ENCODE measurements at regions not wholly inside any gene's neighbourhood (a gene's known extent, or its start where the extent isn't known, plus 50 kb on each side); places are given as distances from the start of the nearest gene placed in this dataset.

DNA sequence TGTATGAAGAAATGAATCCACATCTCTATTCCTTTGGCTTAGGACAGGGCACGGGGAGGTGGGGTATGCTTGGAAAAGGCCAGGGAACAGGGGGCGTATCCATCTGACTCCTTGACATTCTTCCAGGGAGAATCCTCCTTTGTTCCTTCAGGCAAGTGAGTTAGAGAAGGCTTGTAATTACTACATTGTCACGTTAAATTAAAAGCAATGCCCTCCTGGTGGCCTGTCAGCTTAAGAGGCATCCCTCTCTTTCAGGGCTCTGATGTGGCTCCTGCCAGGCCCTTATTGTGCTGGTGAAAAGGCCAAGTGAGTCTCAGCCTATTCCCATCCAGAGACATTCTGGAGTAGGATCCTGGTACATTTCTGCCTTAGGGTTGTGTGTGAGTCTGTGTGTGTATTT is 128.3 kb downstream of the FOXA2 start:
- H3K27me3 ChIP-seq (ENCODE audit: insufficient read depth, low read length): peaks cover 20% of the 10 kb centered on the region
- H3K79me2 ChIP-seq (ENCODE audit: insufficient read depth, low read length): no peaks in the 10 kb centered on the region
- no peak overlapping the region for H2AK5ac ChIP-seq (ENCODE audit: insufficient read length, low read length)
- no peak overlapping the region for H3K23ac ChIP-seq (ENCODE audit: insufficient read length, low read depth, low read length)
- Mint-ChIP-seq H3K9me3 (no peaks in the 10 kb centered on the region; a peak in 1 of 5 replicates), H3K27me3 (ENCODE audit: low read depth) (peaks cover 98% of the 10 kb centered on the region), H3K4me1 (peaks cover 15 to 22% of the 10 kb centered on the region in 2 experiments), H3K4me3 (no peak overlapping the region), H3K27ac (no peak overlapping the region), H3K36me3 (ENCODE audit: insufficient read depth in 1 of 3, low read depth in 3 of 3) (no peaks in the 10 kb centered on the region)
- no peaks in the 10 kb centered on the region for H4K20me1 ChIP-seq (ENCODE audit: control insufficient read depth, insufficient read depth, insufficient read length)
- no peak overlapping the region for H3K4ac ChIP-seq (ENCODE audit: low read depth, low read length)
- H3K79me1 ChIP-seq (ENCODE audit: insufficient read depth, low read depth, low read length, poor library complexity, severe bottlenecking): no peaks in the 10 kb centered on the region
- no peak overlapping the region for H3K14ac ChIP-seq (ENCODE audit: insufficient read depth, low read length)
- no peaks in the 10 kb centered on the region for H3K23me2 ChIP-seq (ENCODE audit: insufficient read length, low read depth, low read length, poor library complexity, severe bottlenecking)
- peak; percentile 69 for DNase-seq
- no peak overlapping the region for H3K4me2 ChIP-seq (ENCODE audit: insufficient read depth, insufficient read length, low read length)
- no peak overlapping the region for H2BK12ac ChIP-seq (ENCODE audit: insufficient read length, low read depth, low read length)
- no peak overlapping the region for H4K8ac ChIP-seq (replicated peaks; ENCODE audit: insufficient read length, low read depth, low read length)
- TF ChIP-seq, protein P1, sequence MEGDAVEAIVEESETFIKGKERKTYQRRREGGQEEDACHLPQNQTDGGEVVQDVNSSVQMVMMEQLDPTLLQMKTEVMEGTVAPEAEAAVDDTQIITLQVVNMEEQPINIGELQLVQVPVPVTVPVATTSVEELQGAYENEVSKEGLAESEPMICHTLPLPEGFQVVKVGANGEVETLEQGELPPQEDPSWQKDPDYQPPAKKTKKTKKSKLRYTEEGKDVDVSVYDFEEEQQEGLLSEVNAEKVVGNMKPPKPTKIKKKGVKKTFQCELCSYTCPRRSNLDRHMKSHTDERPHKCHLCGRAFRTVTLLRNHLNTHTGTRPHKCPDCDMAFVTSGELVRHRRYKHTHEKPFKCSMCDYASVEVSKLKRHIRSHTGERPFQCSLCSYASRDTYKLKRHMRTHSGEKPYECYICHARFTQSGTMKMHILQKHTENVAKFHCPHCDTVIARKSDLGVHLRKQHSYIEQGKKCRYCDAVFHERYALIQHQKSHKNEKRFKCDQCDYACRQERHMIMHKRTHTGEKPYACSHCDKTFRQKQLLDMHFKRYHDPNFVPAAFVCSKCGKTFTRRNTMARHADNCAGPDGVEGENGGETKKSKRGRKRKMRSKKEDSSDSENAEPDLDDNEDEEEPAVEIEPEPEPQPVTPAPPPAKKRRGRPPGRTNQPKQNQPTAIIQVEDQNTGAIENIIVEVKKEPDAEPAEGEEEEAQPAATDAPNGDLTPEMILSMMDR (conservative IDR thresholded peaks at IDR 0.05): no peak
- no peak overlapping the region for H3K9ac ChIP-seq (ENCODE audit: extremely low read depth, insufficient read length, low read length)
- no peak overlapping the region for H2BK20ac ChIP-seq (ENCODE audit: low read depth, low read length, poor library complexity, severe bottlenecking)
- H2BK120ac ChIP-seq (ENCODE audit: low read depth, low read length, poor library complexity, severe bottlenecking): no peak overlapping the region
- H3T11ph ChIP-seq (ENCODE audit: low read length): no peak overlapping the region
- H4K5ac ChIP-seq (ENCODE audit: insufficient read length, low read depth, low read length): no peak overlapping the region
- no CpG with 5 or more reads among the region's 3 CpGs for WGBS (ENCODE audit: extremely low coverage, insufficient read length, low lambda C conversion rate)
- H3K4me1 ChIP-seq (ENCODE audit: insufficient read depth, low read length): peaks cover 2% of the 10 kb centered on the region; the same call in 1 of the 2 replicates
- H3K27ac ChIP-seq (ENCODE audit: insufficient read length, low read depth, low read length): no peak overlapping the region
- H3K56ac ChIP-seq (ENCODE audit: insufficient read length, low read depth, low read length): no peak overlapping the region
- no peak overlapping the region for H2BK15ac ChIP-seq (ENCODE audit: low read depth, low read length)
- H3K18ac ChIP-seq (ENCODE audit: insufficient read length, low read depth, low read length): no peak overlapping the region
- no peak overlapping the region for H4K91ac ChIP-seq (ENCODE audit: insufficient read length, low read depth, low read length)
- H2BK5ac ChIP-seq (ENCODE audit: insufficient read length, low read length): no peak overlapping the region
- no peak overlapping the region for H2AFZ ChIP-seq (ENCODE audit: low read length)
- H3K9me3 ChIP-seq (ENCODE audit: control insufficient read depth, low read depth, low read length): no peaks in the 10 kb centered on the region

Measured in H9 (cell line).